ENCODE measurements at regions not wholly inside any gene's neighbourhood (a gene's known extent, or its start where the extent isn't known, plus 50 kb on each side); places are given as distances from the start of the nearest gene placed in this dataset.

DNA sequence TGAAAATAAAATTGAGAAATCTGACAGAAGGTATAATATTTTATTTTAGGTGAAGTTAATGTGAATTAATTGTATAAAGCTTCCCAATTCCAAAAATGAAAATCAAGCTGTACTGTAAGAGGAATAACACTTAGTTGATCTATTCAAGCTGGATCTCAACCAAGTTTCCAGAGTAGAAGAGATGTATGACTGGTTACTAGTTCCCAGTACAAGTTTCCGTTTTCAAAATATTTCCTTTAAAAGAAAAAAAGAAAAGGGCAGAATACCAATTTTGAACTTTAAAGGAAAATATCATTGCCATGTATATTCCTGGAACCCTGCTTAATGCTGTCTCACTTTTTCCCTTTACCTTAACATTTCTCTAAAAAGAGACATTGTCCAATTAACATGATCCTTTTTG, 308.5 kb downstream of the IRS1 start:
- TF ChIP-seq POLR2A (IDR thresholded peaks at IDR 0.05; ENCODE audit: low read depth, low read length) (no peak), TAF1 (IDR thresholded peaks at IDR 0.05; ENCODE audit: borderline replicate concordance, low read depth, low read length) (no peak), POLR2AphosphoS5 (IDR thresholded peaks at IDR 0.05; ENCODE audit: low read depth, low read length) (no peak)

Measured in GM12892 (cell line).